ENCODE measurements at regions not wholly inside any gene's neighbourhood (a gene's known extent, or its start where the extent isn't known, plus 50 kb on each side); places are given as distances from the start of the nearest gene placed in this dataset.

- TF ChIP-seq EZH2 (IDR thresholded peaks at IDR 0.05; ENCODE audit: borderline replicate concordance, low read depth, low read length, poor library complexity, severe bottlenecking) (no peak), CTCF (conservative IDR thresholded peaks at IDR 0.05; ENCODE audit: low read depth, low read length) (no peak)
Measured at GRCh38 chr2:125874564-125874963, 781.4 kb upstream of the GYPC start.
